ENCODE measurements at regions not wholly inside any gene's neighbourhood (a gene's known extent, or its start where the extent isn't known, plus 50 kb on each side); places are given as distances from the start of the nearest gene placed in this dataset.

- DNase-seq (ENCODE audit: extremely low spot score): no peak
- no peak for TF ChIP-seq SUZ12 (IDR thresholded peaks at IDR 0.05)
- no peak for TF ChIP-seq ARNT (IDR thresholded peaks at IDR 0.05)
- TF ChIP-seq FOXK2 (IDR thresholded peaks at IDR 0.05): no peak
- TF ChIP-seq NFRKB (IDR thresholded peaks at IDR 0.05): no peak
- no peak for TF ChIP-seq BHLHE40 (IDR thresholded peaks at IDR 0.05; ENCODE audit: borderline replicate concordance)
- no peak for TF ChIP-seq SP1 (IDR thresholded peaks at IDR 0.05)
- no peak for TF ChIP-seq ELF4 (IDR thresholded peaks at IDR 0.05)
- no peak for TF ChIP-seq CTBP1 (IDR thresholded peaks at IDR 0.05; ENCODE audit: borderline replicate concordance)
- TF ChIP-seq LEF1 (IDR thresholded peaks at IDR 0.05; ENCODE audit: borderline replicate concordance): no peak
- no peak for TF ChIP-seq HDGF (IDR thresholded peaks at IDR 0.05; ENCODE audit: borderline replicate concordance)
- no peak for TF ChIP-seq TARDBP (IDR thresholded peaks at IDR 0.05)
- TF ChIP-seq L3MBTL2 (conservative IDR thresholded peaks at IDR 0.05): no peak
- no peak for TF ChIP-seq FOXM1 (IDR thresholded peaks at IDR 0.05; ENCODE audit: borderline replicate concordance)
- no peak for TF ChIP-seq FOXA1 (IDR thresholded peaks at IDR 0.05)
- no peak for TF ChIP-seq PKNOX1 (IDR thresholded peaks at IDR 0.05)
- TF ChIP-seq ZNF384 (IDR thresholded peaks at IDR 0.05): no peak
- ChIA-PET CTCF (no interaction called here), POLR2A (no interaction called here)
Observed at GRCh38 chrX:802846-803245, 172.3 kb downstream of the SHOX start.

- POLR2A ChIA-PET: no interaction called here
- TF ChIP-seq NFRKB (IDR thresholded peaks at IDR 0.05) (no peak), BHLHE40 (IDR thresholded peaks at IDR 0.05; ENCODE audit: borderline replicate concordance) (no peak), CTBP1 (IDR thresholded peaks at IDR 0.05; ENCODE audit: borderline replicate concordance) (no peak), SP1 (IDR thresholded peaks at IDR 0.05) (no peak), ELF4 (IDR thresholded peaks at IDR 0.05) (no peak), ARNT (IDR thresholded peaks at IDR 0.05) (no peak), LEF1 (IDR thresholded peaks at IDR 0.05; ENCODE audit: borderline replicate concordance) (no peak), FOXK2 (IDR thresholded peaks at IDR 0.05) (no peak), TARDBP (IDR thresholded peaks at IDR 0.05) (no peak), SUZ12 (IDR thresholded peaks at IDR 0.05) (no peak), FOXA1 (IDR thresholded peaks at IDR 0.05) (no peak), FOXM1 (IDR thresholded peaks at IDR 0.05; ENCODE audit: borderline replicate concordance) (no peak), L3MBTL2 (conservative IDR thresholded peaks at IDR 0.05) (no peak), ZNF384 (IDR thresholded peaks at IDR 0.05) (no peak), HDGF (IDR thresholded peaks at IDR 0.05; ENCODE audit: borderline replicate concordance) (no peak), PKNOX1 (IDR thresholded peaks at IDR 0.05) (no peak)
- DNase-seq (ENCODE audit: extremely low spot score): no peak
- CTCF ChIA-PET: no interaction called here
Observed at GRCh38 chrX:799808-800207, 169.2 kb downstream of the SHOX start.

GRCh38 chrX:794311-794710 lies 163.7 kb downstream of the SHOX start:
- TF ChIP-seq TARDBP (IDR thresholded peaks at IDR 0.05): no peak
- TF ChIP-seq FOXK2 (IDR thresholded peaks at IDR 0.05): no peak
- no peak for TF ChIP-seq SUZ12 (IDR thresholded peaks at IDR 0.05)
- no peak for TF ChIP-seq FOXM1 (IDR thresholded peaks at IDR 0.05; ENCODE audit: borderline replicate concordance)
- no peak for TF ChIP-seq ARNT (IDR thresholded peaks at IDR 0.05)
- no peak for TF ChIP-seq L3MBTL2 (conservative IDR thresholded peaks at IDR 0.05)
- TF ChIP-seq NFRKB (IDR thresholded peaks at IDR 0.05): no peak
- no peak for TF ChIP-seq HDGF (IDR thresholded peaks at IDR 0.05; ENCODE audit: borderline replicate concordance)
- no peak for TF ChIP-seq SP1 (IDR thresholded peaks at IDR 0.05)
- no peak for TF ChIP-seq FOXA1 (IDR thresholded peaks at IDR 0.05)
- no peak for TF ChIP-seq ZNF384 (IDR thresholded peaks at IDR 0.05)
- no peak for TF ChIP-seq ELF4 (IDR thresholded peaks at IDR 0.05)
- TF ChIP-seq LEF1 (IDR thresholded peaks at IDR 0.05; ENCODE audit: borderline replicate concordance): no peak
- no peak for TF ChIP-seq CTBP1 (IDR thresholded peaks at IDR 0.05; ENCODE audit: borderline replicate concordance)
- TF ChIP-seq PKNOX1 (IDR thresholded peaks at IDR 0.05): no peak
- TF ChIP-seq BHLHE40 (IDR thresholded peaks at IDR 0.05; ENCODE audit: borderline replicate concordance): no peak
- ChIA-PET CTCF (no interaction called here), POLR2A (no interaction called here)
- DNase-seq (ENCODE audit: extremely low spot score): no peak

GRCh38 chrX:793216-793770 lies 162.7 kb downstream of the SHOX start:
- DNase-seq (ENCODE audit: extremely low spot score): no peak
- CTCF ChIA-PET: no interaction called here
- POLR2A ChIA-PET: no interaction called here
- no peak for TF ChIP-seq TARDBP (IDR thresholded peaks at IDR 0.05)
- TF ChIP-seq SP1 (IDR thresholded peaks at IDR 0.05): no peak
- no peak for TF ChIP-seq FOXA1 (IDR thresholded peaks at IDR 0.05)
- TF ChIP-seq LEF1 (IDR thresholded peaks at IDR 0.05; ENCODE audit: borderline replicate concordance): no peak
- TF ChIP-seq PKNOX1 (IDR thresholded peaks at IDR 0.05): no peak
- no peak for TF ChIP-seq HDGF (IDR thresholded peaks at IDR 0.05; ENCODE audit: borderline replicate concordance)
- no peak for TF ChIP-seq FOXM1 (IDR thresholded peaks at IDR 0.05; ENCODE audit: borderline replicate concordance)
- no peak for TF ChIP-seq CTBP1 (IDR thresholded peaks at IDR 0.05; ENCODE audit: borderline replicate concordance)
- no peak for TF ChIP-seq ARNT (IDR thresholded peaks at IDR 0.05)
- TF ChIP-seq FOXK2 (IDR thresholded peaks at IDR 0.05): no peak
- TF ChIP-seq NFRKB (IDR thresholded peaks at IDR 0.05): no peak
- no peak for TF ChIP-seq SUZ12 (IDR thresholded peaks at IDR 0.05)
- TF ChIP-seq ELF4 (IDR thresholded peaks at IDR 0.05): no peak
- TF ChIP-seq ZNF384 (IDR thresholded peaks at IDR 0.05): no peak
- TF ChIP-seq L3MBTL2 (conservative IDR thresholded peaks at IDR 0.05): no peak
- no peak for TF ChIP-seq BHLHE40 (IDR thresholded peaks at IDR 0.05; ENCODE audit: borderline replicate concordance)

GRCh38 chrX:791479-792034 lies 161.0 kb downstream of the SHOX start:
- ChIA-PET POLR2A (no interaction called here), CTCF (no interaction called here)
- DNase-seq (ENCODE audit: extremely low spot score): no peak
- TF ChIP-seq BHLHE40 (IDR thresholded peaks at IDR 0.05; ENCODE audit: borderline replicate concordance): no peak
- TF ChIP-seq LEF1 (IDR thresholded peaks at IDR 0.05; ENCODE audit: borderline replicate concordance): no peak
- TF ChIP-seq FOXM1 (IDR thresholded peaks at IDR 0.05; ENCODE audit: borderline replicate concordance): no peak
- TF ChIP-seq ARNT (IDR thresholded peaks at IDR 0.05): no peak
